Activated CD8-positive, alpha-beta T cell treated with anti-CD3 and anti-CD28 coated beads for 36 hours (primary cell): ENCODE measurements at regions not wholly inside any gene's neighbourhood (a gene's known extent, or its start where the extent isn't known, plus 50 kb on each side); places are given as distances from the start of the nearest gene placed in this dataset.

Experiments
- ATAC-seq: fragments of 200-7000 bp; cut with Tn5 transposase; one replicate; pipeline ENCODE4 v1.10.0; 2021; ENCODE audit warnings: mild to moderate bottlenecking, moderate library complexity
- CTCF ChIA-PET: fragments of 350-600 bp; sonication (Branson Sonifier 250); formaldehyde crosslinking; loops from one replicate; lab custom pipeline; 2021; ENCODE audit warnings: antibody characterized with exemption; lab: Charles Lee
- POLR2A ChIA-PET: fragments of 350-600 bp; sonication (Branson Sonifier 250); formaldehyde crosslinking; loops from one replicate; lab custom pipeline; 2021; ENCODE audit warnings: antibody characterized with exemption; lab: Charles Lee
- DNase-seq: peaks from one replicate; pipeline ENCODE4 v3.0.0-alpha.2; 2020
- H3K27ac Mint-ChIP-seq: one replicate; pipeline ENCODE4 v1.8.0; 2021; ENCODE audit warnings: mild to moderate bottlenecking, mixed read lengths
- H3K27me3 Mint-ChIP-seq: one replicate; pipeline ENCODE4 v1.8.0; 2021; ENCODE audit warnings: mixed read lengths
- H3K36me3 Mint-ChIP-seq: one replicate; pipeline ENCODE4 v1.8.0; 2021; ENCODE audit warnings: low read depth, mixed read lengths
- H3K4me1 Mint-ChIP-seq: one replicate; pipeline ENCODE4 v1.8.0; 2021; ENCODE audit warnings: low read depth, mixed read lengths
- H3K4me3 Mint-ChIP-seq: one replicate; pipeline ENCODE4 v1.8.0; 2021; ENCODE audit warnings: mild to moderate bottlenecking, moderate library complexity, mixed read lengths
- H3K9me3 Mint-ChIP-seq: one replicate; pipeline ENCODE4 v1.8.0; 2021; ENCODE audit warnings: mixed read lengths
- CTCF ChIP-seq: fragments of 200-600 bp; IDR thresholded peaks from one replicate; pipeline ENCODE4 v1.8.0; 2022; ENCODE audit warnings: antibody characterized with exemption, mild to moderate bottlenecking
- intact Hi-C: fragments of 100-400 bp; cut with micrococcal nuclease; formaldehyde crosslinking; loops from one replicate; pipeline ENCODE4 v1.10.0; 2022

GRCh38 chr14:97106166-97106565, 309.0 kb downstream of the VRK1 start:
- Mint-ChIP-seq H3K9me3 (peaks cover 5% of the 10 kb centered on the region), H3K36me3 (no peaks in the 10 kb centered on the region), H3K27ac (no peak overlapping the region), H3K4me1 (peaks cover 4% of the 10 kb centered on the region), H3K4me3 (no peak overlapping the region), H3K27me3 (no peaks in the 10 kb centered on the region)
- CTCF ChIA-PET: interaction anchor here (1.1 kb wide), 1 partner anchor 10 kb away, joined by 3 read pairs; no protein-coding TSS in a partner anchor
- DNase-seq (peak; percentile 43), ATAC-seq (peak; percentile 65)
- POLR2A ChIA-PET: no interaction called here
- intact Hi-C loops: no loop called here
- no peak for TF ChIP-seq CTCF

- DNase-seq: no peak
- ChIA-PET CTCF (no interaction called here), POLR2A (no interaction called here)
- peaks cover 4% of the 10 kb centered on the region for H3K4me1 Mint-ChIP-seq
- intact Hi-C loops: no loop called here
- H3K27ac Mint-ChIP-seq: no peak overlapping the region
- no peak for ATAC-seq
- no peak overlapping the region for H3K4me3 Mint-ChIP-seq
- H3K36me3 Mint-ChIP-seq: no peaks in the 10 kb centered on the region
- H3K9me3 Mint-ChIP-seq: peaks cover 5% of the 10 kb centered on the region
- no peaks in the 10 kb centered on the region for H3K27me3 Mint-ChIP-seq
- no peak for TF ChIP-seq CTCF
These were observed 309.4 kb downstream of the VRK1 start for GRCh38 chr14:97106609-97107008.

- H3K27me3 Mint-ChIP-seq: no peaks in the 10 kb centered on the region
These were observed 309.9 kb downstream of the VRK1 start for GRCh38 chr14:97107080-97107479.

GRCh38 chr14:97107760-97108159, 310.6 kb downstream of the VRK1 start:
- peaks cover 5% of the 10 kb centered on the region for H3K9me3 Mint-ChIP-seq
- H3K36me3 Mint-ChIP-seq: no peaks in the 10 kb centered on the region
- intact Hi-C loops: no loop called here
- no peak overlapping the region for H3K4me3 Mint-ChIP-seq
- no peak overlapping the region for H3K27ac Mint-ChIP-seq
- TF ChIP-seq CTCF: no peak
- CTCF ChIA-PET: no interaction called here
- H3K4me1 Mint-ChIP-seq: peaks cover 4% of the 10 kb centered on the region
- ATAC-seq (no peak), DNase-seq (no peak)
- POLR2A ChIA-PET: no interaction called here
- H3K27me3 Mint-ChIP-seq: no peaks in the 10 kb centered on the region

More at GRCh38 chr14:97107080-97107479, 309.9 kb downstream of the VRK1 start:
- CTCF ChIA-PET: no interaction called here
- intact Hi-C loops: no loop called here
- no peak for ATAC-seq
- Mint-ChIP-seq H3K4me1 (peaks cover 4% of the 10 kb centered on the region), H3K36me3 (no peaks in the 10 kb centered on the region), H3K9me3 (peaks cover 5% of the 10 kb centered on the region), H3K4me3 (no peak overlapping the region), H3K27ac (no peak overlapping the region)
- no peak for TF ChIP-seq CTCF
- DNase-seq: no peak
- POLR2A ChIA-PET: no interaction called here

GRCh38 chr14:97109234-97109633, 312.1 kb downstream of the VRK1 start:
- no peak for ATAC-seq
- Mint-ChIP-seq H3K27me3 (no peaks in the 10 kb centered on the region), H3K27ac (no peak overlapping the region), H3K36me3 (no peaks in the 10 kb centered on the region), H3K9me3 (peaks cover 5% of the 10 kb centered on the region), H3K4me3 (no peak overlapping the region), H3K4me1 (peaks cover 4% of the 10 kb centered on the region)
- ChIA-PET CTCF (interaction anchor here (1.4 kb wide), 1 partner anchor 10 kb away, joined by 3 read pairs; no protein-coding TSS in a partner anchor), POLR2A (no interaction called here)
- TF ChIP-seq CTCF: no peak
- intact Hi-C loops: no loop called here
- no peak for DNase-seq
